Suprapubic skin (tissue), 4 donors: ENCODE measurements at regions not wholly inside any gene's neighbourhood (a gene's known extent, or its start where the extent isn't known, plus 50 kb on each side); places are given as distances from the start of the nearest gene placed in this dataset.

Experiments used
- DNase-seq, 2 donors: peaks; one replicate each; pipeline ENCODE4 v3.0.0-alpha.2; 2019; ENCODE audit warnings: low spot score in 2 of 2
- H3K27ac ChIP-seq: fragments of 200-600 bp; sonication (generic); one replicate; pipeline ENCODE4 v1.5.1; 2019
- H3K27me3 ChIP-seq: fragments of 200-600 bp; sonication (generic); one replicate; pipeline ENCODE4 v1.5.1; 2019
- H3K36me3 ChIP-seq: fragments of 200-600 bp; sonication (generic); one replicate; pipeline ENCODE4 v1.5.1; 2019
- H3K4me1 ChIP-seq: fragments of 200-600 bp; sonication (generic); one replicate; pipeline ENCODE4 v1.5.1; 2019
- H3K4me3 ChIP-seq: fragments of 200-600 bp; sonication (generic); one replicate; pipeline ENCODE4 v1.5.1; 2019; ENCODE audit warnings: mild to moderate bottlenecking
- H3K9me3 ChIP-seq: fragments of 200-600 bp; sonication (generic); one replicate; pipeline ENCODE4 v1.5.1; 2019
- EP300 ChIP-seq: sonication (generic); formaldehyde crosslinking; IDR thresholded peaks from one replicate; pipeline ENCODE4 v1.6.1; 2017; ENCODE audit warnings: antibody characterized with exemption
- POLR2A ChIP-seq, 2 donors: fragments of 450-650 bp; IDR thresholded peaks; one replicate each; pipeline ENCODE4 v1.6.1; 2017; ENCODE audit warnings: antibody characterized with exemption in 2 of 2, mild to moderate bottlenecking in 2 of 2, moderate library complexity in 2 of 2
- POLR2AphosphoS5 ChIP-seq, 3 donors: sonication (generic); formaldehyde crosslinking; IDR thresholded peaks; one replicate each; pipeline ENCODE4 v1.6.1; 2017; ENCODE audit warnings: antibody characterized with exemption in 3 of 3
- WGBS: methylation state at CpG from one replicate; pipeline ENCODE4 v1.1.5; 2018; 5-methylcytosine and 5-hydroxymethylcytosine counted together
- TF ChIP-seq, protein P1 (sequence below), 2 donors: fragments of 200-600 bp in 1 of 2; fragments of 450-650 bp in 1 of 2; sonication (generic) in 1 of 2; IDR thresholded peaks; one replicate each; pipeline ENCODE4 v1.5.1; 2016 to 2019; ENCODE audit warnings: antibody characterized with exemption in 2 of 2, mild to moderate bottlenecking in 1 of 2, moderate library complexity in 1 of 2

DNA sequence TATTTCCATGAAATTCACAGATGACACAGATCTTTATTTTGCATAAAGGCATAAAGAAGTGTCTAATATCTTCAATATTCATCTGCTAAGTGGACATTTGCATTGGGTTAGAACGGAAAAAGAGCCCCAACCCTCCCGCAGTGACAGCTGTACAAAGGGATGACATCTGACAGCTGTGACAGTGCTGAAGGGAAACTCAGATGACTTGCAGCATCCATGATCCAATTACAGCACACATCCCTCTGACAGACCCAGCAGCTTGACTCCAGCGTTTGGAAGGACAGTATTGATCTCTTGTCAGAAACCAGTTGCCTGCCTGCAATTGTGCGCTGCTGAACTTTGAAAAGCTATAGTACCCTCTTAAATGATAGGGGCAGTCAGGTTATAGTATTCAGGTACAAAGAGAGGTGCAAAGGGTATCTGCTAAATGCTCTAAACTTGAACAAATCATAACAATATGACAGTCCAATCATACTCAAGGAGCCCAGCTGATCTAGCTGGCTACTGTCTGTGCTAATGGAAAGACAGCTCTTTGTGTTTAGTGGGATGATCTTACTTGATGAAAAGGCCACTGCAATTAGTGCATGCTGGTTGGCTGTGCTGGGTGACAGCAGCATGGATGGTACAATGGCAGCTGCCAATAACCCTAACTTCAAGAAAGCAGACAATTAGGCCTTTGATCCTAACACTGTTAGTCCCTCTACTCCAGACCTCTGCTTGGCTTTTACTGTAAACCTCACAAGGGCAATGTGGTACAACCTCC, 599.2 kb downstream of the NR4A2 start:
- no peaks in the 10 kb centered on the region for H3K27me3 ChIP-seq
- 56% methylated on average over 4 of the region's 4 CpGs for WGBS
- H3K27ac ChIP-seq = no peak overlapping the region
- no peak for DNase-seq
- H3K36me3 ChIP-seq = no peaks in the 10 kb centered on the region
- no peaks in the 10 kb centered on the region for H3K4me1 ChIP-seq
- H3K4me3 ChIP-seq = no peak overlapping the region
- H3K9me3 ChIP-seq = no peaks in the 10 kb centered on the region
- TF ChIP-seq EP300 (no peak), POLR2AphosphoS5 (IDR thresholded peaks at IDR 0.05) (no peak)
- TF ChIP-seq, protein P1, sequence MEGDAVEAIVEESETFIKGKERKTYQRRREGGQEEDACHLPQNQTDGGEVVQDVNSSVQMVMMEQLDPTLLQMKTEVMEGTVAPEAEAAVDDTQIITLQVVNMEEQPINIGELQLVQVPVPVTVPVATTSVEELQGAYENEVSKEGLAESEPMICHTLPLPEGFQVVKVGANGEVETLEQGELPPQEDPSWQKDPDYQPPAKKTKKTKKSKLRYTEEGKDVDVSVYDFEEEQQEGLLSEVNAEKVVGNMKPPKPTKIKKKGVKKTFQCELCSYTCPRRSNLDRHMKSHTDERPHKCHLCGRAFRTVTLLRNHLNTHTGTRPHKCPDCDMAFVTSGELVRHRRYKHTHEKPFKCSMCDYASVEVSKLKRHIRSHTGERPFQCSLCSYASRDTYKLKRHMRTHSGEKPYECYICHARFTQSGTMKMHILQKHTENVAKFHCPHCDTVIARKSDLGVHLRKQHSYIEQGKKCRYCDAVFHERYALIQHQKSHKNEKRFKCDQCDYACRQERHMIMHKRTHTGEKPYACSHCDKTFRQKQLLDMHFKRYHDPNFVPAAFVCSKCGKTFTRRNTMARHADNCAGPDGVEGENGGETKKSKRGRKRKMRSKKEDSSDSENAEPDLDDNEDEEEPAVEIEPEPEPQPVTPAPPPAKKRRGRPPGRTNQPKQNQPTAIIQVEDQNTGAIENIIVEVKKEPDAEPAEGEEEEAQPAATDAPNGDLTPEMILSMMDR (IDR thresholded peaks at IDR 0.05) = no peak

DNA sequence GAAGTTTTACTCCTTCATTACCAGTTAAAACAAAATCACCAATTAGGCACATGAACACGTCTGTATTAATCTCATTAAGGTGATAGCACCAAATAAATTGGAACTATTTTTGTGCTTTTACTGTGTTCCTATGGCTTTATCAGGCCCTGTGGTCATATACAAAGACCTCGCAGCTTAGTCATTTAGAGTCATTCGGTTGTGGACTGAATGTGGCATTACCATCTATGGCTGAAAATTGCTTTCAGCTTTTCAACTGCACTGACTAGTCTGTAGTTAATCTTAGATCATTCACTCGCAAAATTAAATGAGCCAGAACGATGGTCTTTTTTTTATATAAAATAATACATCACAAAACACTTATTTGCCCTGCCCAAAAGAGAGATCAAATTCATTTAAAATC, 601.7 kb downstream of the NR4A2 start:
- WGBS = 74% methylated on average over 5 of the region's 5 CpGs
- Histone ChIP-seq H3K27ac (no peak overlapping the region), H3K4me1 (peaks cover 3% of the 10 kb centered on the region), H3K4me3 (no peak overlapping the region), H3K36me3 (no peaks in the 10 kb centered on the region), H3K27me3 (no peaks in the 10 kb centered on the region), H3K9me3 (no peaks in the 10 kb centered on the region)
- TF ChIP-seq, protein P1 (IDR thresholded peaks at IDR 0.05) = no peak
- TF ChIP-seq POLR2AphosphoS5 (IDR thresholded peaks at IDR 0.05) (no peak), EP300 (no peak), POLR2A (IDR thresholded peaks at IDR 0.05) (no peak)
- no peak for DNase-seq

DNA sequence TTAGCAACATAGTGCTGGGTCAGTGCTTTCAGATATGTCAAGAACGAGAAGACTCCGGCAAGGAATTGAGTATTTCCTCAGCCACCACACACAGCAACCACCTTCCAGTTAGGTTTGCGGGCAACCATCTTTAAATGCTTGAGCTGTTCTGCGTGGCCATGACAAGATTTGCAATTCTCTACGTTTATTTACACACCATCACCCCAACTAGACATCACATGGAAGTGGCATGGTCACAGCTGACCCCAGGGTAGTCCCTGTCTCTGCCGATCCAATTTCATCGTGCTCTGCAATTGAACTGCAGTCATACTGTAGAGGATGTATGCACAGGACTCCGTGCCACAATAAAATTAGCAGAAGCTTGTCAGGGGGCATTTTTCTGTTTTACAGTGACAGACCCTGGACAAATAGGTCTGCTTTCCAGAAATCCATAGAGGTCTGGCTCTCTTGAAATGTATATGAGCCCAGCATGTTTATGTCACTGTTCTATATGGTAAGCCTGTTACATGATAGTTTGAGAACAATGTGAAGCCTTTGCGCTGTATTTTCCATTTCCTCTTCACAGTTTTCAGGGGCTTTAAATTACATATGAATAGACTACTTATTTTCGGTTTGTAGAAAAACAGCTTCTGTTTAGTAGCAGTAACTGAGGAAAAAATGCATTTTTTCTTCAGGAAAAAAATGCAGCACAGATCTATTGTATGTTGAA, 605.2 kb downstream of the NR4A2 start:
- 26% methylated on average over 10 of the region's 10 CpGs for WGBS

DNA sequence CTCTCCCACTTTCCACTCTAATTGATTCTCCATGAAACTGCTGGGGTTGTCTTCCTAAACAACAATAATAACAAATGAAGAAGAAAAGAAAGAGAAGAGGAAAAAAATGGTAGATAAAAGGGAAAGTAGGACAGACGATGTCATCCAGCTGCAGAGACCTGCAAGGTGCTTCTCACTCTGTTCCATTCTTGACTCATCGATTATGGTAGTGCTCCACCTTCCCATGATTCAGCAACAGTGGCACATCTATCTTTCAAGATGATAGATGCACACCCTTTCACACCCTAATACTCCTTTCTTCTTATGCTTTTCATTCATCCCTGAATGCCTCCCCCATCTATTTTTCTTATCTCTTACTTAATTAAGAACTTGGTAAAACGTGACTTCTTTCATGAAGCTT, 610.2 kb downstream of the NR4A2 start:
- Histone ChIP-seq H3K4me3 (no peak overlapping the region), H3K27ac (no peak overlapping the region), H3K9me3 (no peaks in the 10 kb centered on the region), H3K4me1 (no peaks in the 10 kb centered on the region), H3K27me3 (no peaks in the 10 kb centered on the region), H3K36me3 (no peaks in the 10 kb centered on the region)
- no peak for TF ChIP-seq POLR2A (IDR thresholded peaks at IDR 0.05)
- no peak for TF ChIP-seq EP300
- no peak for TF ChIP-seq POLR2AphosphoS5 (IDR thresholded peaks at IDR 0.05)
- TF ChIP-seq, protein P1 (IDR thresholded peaks at IDR 0.05) = no peak
- WGBS = 67% methylated on average over 3 of the region's 3 CpGs
- DNase-seq = no peak

More for the DNA sequence above, 605.2 kb downstream of the NR4A2 start:
- Histone ChIP-seq H3K9me3 (no peaks in the 10 kb centered on the region), H3K36me3 (no peaks in the 10 kb centered on the region), H3K4me1 (peaks cover 3% of the 10 kb centered on the region), H3K27ac (no peak overlapping the region), H3K27me3 (no peaks in the 10 kb centered on the region), H3K4me3 (no peak overlapping the region)
- no peak for DNase-seq
- no peak for TF ChIP-seq POLR2AphosphoS5 (IDR thresholded peaks at IDR 0.05)
- TF ChIP-seq, protein P1 (IDR thresholded peaks at IDR 0.05) = no peak
- no peak for TF ChIP-seq EP300
- no peak for TF ChIP-seq POLR2A (IDR thresholded peaks at IDR 0.05)

DNA sequence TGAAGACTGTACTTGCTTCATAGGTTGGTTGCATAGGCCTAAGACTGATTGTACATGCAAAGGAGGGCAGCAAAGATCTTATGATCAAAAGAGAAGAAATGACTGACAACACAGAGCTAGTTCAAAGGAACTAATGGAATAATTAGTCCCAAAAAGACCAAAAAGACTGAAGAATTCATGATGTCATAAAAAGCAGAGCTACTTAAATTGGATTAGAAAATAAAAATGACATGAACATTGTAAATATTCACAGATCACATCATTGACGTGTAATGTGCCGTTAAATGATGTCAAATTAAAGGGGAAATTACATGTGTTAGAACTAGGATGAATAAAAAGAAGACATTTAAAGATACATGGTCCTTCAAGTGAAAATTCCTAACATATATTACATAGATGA, 616.8 kb downstream of the NR4A2 start:
- H3K4me1 ChIP-seq = no peaks in the 10 kb centered on the region
- no peak overlapping the region for H3K27ac ChIP-seq
- TF ChIP-seq EP300 (no peak), POLR2AphosphoS5 (IDR thresholded peaks at IDR 0.05) (no peak), POLR2A (IDR thresholded peaks at IDR 0.05) (no peak)
- TF ChIP-seq, protein P1 (IDR thresholded peaks at IDR 0.05) = no peak
- no peaks in the 10 kb centered on the region for H3K27me3 ChIP-seq
- no peaks in the 10 kb centered on the region for H3K9me3 ChIP-seq
- DNase-seq = no peak
- 71% methylated on average over 2 of the region's 2 CpGs for WGBS
- no peak overlapping the region for H3K4me3 ChIP-seq
- H3K36me3 ChIP-seq = no peaks in the 10 kb centered on the region
